ENCODE measurements at regions not wholly inside any gene's neighbourhood (a gene's known extent, or its start where the extent isn't known, plus 50 kb on each side); places are given as distances from the start of the nearest gene placed in this dataset.

DNA sequence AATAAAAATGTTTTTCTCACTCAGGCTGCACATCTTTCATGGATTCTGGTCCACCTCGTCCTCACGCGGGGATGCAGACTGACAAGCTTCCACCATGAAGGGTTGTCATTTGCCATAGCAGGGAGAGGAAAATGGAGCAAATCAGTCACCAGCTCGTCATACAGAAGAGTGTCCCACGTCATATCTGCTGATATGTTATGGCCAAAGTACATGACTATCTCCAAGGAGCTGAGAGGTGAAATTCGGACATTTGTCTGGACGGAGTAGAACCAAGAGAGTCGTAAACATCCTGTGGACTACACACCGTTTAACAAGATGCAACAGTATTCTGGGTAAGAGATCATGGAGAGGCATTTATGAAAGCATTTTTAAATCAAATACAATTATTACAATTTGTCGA is 75.3 kb upstream of the MYOCD start:
- DNase-seq (ENCODE audit: low spot score) = no peak

DNA sequence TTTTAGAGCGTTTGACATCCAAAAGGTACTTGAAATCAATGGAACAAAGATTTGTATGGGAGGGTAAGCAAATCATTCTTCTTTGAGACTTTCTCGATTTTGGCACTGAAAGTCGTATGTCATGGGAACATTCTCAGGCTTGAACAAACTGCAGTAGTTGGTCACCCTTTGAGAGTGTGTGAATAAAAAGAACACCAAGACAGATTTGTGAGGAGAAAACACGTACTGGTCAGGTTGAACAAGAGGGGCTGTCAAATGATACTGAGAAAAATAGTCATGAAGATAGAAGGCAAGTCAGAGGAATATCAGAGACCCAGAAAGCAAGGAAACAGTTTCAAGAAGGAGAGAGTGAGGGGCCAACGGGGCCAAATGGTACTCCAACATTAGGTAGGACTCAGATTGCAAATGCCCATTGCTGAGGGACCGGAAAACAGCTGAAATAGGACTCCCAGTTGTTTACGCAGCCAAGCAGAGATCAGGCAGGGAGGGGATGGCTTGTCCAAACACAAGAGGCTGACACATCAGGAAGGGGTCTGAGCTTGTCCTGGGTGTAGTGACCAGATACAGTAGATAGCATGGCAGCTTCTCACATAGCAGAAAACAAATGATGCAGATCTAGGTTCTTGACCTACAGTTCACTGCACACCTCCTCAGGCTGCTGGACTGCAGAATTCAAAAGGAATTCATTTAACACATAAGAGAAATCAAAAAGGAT is 74.5 kb upstream of the MYOCD start:
- no peak for DNase-seq (ENCODE audit: low spot score)

DNA sequence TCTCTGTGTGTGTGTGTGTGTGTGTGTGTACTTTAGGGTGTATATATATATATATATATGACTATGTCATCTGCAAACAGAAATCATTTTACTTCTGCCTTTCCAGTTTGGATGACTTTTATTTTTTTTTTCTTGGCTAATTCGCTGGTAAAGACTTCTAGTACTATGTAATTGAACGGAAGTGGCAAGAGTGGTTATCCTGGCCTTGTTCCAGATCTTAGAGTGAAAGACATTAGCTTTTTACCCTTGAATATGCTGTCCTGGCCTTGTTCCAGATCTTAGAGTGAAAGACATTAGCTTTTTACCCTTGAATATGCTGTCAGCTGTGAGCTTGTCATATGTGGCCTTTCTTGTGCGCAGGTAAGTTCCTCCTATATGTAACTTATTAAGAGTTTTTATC is 72.7 kb upstream of the MYOCD start:
- DNase-seq (ENCODE audit: low spot score) = no peak

DNA sequence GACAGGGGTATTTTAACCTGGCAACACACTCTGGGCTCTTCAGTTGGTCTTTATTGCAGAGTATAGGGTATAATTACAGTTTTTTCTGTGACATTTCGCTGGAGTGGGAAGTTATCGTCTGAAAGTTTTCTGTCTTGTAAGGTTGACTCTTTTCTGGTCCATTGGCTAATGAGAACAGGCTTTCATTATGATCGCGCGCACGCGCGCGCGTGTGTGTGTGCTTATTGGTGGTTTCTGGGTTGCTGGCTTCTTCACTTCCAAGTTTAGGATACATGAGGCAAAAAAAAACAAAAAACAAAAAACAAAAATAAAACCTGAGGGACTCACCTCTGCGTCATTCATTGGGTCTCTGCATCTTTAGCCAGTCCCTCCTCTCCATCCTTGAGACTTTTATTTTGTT is 68.7 kb upstream of the MYOCD start:
- DNase-seq (ENCODE audit: low spot score) = no peak

DNA sequence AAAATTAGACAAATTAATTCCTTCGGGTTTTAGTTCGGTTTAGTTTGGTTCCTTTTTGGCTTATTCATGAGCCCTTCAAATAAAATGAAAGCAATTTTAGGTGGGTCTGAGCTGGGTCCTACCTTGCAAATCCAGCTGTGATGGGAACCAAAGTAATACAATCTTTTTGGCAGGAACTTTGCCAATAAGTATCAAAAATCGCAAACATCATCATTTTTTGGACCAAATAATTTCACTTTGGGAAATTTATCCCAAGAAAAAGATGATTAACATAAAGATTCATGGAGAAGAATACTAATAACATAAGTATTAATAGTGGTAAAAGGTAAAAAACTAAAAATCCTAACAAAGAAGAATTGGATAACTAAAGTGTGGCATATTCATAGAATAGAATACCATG is 67.8 kb upstream of the MYOCD start:
- no peak for DNase-seq (ENCODE audit: low spot score)

GRCh38 chr17:12599186-12599920 is 66.3 kb upstream of the MYOCD start:
- DNase-seq (ENCODE audit: low spot score) = no peak

DNA sequence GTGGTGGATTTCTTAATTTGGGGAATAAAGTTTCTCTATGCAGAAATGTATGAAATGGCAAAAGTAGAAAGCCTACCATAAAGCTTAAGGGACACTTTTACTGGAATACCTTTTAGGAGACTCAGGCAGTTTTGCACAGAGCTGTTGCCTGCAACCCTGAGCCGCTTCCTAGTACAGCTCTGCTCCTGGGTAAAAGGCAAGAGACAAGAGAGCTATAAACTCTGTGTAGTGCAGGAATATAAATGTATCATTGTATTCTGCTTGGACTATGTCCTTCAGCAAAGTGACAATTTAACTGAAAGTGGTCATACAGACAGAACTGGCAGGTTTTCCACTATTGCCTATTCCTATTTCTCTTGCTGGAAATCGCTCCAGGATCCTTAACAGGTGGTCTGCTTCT is 65.3 kb upstream of the MYOCD start:
- DNase-seq (ENCODE audit: low spot score) = no peak

- no peak for DNase-seq (ENCODE audit: low spot score)
Observed at GRCh38 chr17:12603566-12603965, 62.1 kb upstream of the MYOCD start.

GRCh38 chr17:12605222-12605621 is 60.5 kb upstream of the MYOCD start:
- no peak for DNase-seq (ENCODE audit: low spot score)

DNA sequence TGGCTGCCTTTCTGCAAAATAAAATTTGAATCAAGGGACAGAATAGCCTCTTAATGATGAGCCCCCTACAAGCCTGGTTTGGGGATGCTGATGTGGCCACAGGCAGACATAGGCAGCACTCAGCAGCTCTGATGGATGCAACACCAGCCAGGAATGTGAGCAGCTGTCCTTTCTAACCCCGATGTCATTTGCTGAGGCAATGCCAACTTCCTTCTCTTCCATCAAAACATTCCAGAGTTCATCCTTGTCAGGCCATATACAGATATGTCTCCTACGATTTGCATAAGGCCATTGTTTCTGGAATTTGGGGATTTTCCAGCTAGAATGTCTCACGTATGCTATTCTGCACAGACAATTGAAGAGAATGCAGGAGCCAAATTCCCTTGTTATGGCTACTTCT is 52.1 kb upstream of the MYOCD start:
- no peak for DNase-seq (ENCODE audit: low spot score)

All from kidney capillary endothelial cell (primary cell).